C4-2B (cell line): ENCODE measurements at regions not wholly inside any gene's neighbourhood (a gene's known extent, or its start where the extent isn't known, plus 50 kb on each side); places are given as distances from the start of the nearest gene placed in this dataset.

Source experiments
- CTCF ChIP-seq: fragments of 450-650 bp; conservative IDR thresholded peaks from 2 replicates; pipeline ENCODE4 v1.5.1; 2017; ENCODE audit warnings: mild to moderate bottlenecking
- ZFX ChIP-seq: fragments of 450-650 bp; IDR thresholded peaks from 2 replicates; pipeline ENCODE4 v1.6.1; 2017

- TF ChIP-seq CTCF (no peak), ZFX (no peak)
Measured at GRCh38 chr5:82959466-82959865, 117.7 kb downstream of the TMEM167A start.
